GM19372 (cell line): ENCODE measurements at regions not wholly inside any gene's neighbourhood (a gene's known extent, or its start where the extent isn't known, plus 50 kb on each side); places are given as distances from the start of the nearest gene placed in this dataset.

Source experiments
- ATAC-seq: cut with Tn5 transposase; IDR thresholded peaks from one replicate; pipeline ENCODE4 v1.9.1; 2021; ENCODE audit warnings: mild to moderate bottlenecking, low read depth, moderate library complexity; ENCODE audit not compliant: unreplicated experiment

- no peak for ATAC-seq
Measured at GRCh38 chr4:4775493-4776004, 83.9 kb upstream of the MSX1 start.

GRCh38 chr4:4772534-4772933 lies 86.9 kb upstream of the MSX1 start:
- no peak for ATAC-seq

- ATAC-seq = no peak
Measured at GRCh38 chr4:4771160-4771559, 88.3 kb upstream of the MSX1 start.

GRCh38 chr4:4770610-4771009 lies 88.9 kb upstream of the MSX1 start:
- no peak for ATAC-seq

GRCh38 chr4:4766564-4766963 lies 92.9 kb upstream of the MSX1 start:
- ATAC-seq = no peak

GRCh38 chr4:4765811-4766210 lies 93.7 kb upstream of the MSX1 start:
- no peak for ATAC-seq

GRCh38 chr4:4764558-4764905 lies 94.9 kb upstream of the MSX1 start:
- no peak for ATAC-seq

GRCh38 chr4:4763822-4764557 lies 95.5 kb upstream of the MSX1 start:
- no peak for ATAC-seq

- ATAC-seq = peak; percentile 77
Measured at GRCh38 chr4:4762909-4763821, 96.3 kb upstream of the MSX1 start.

GRCh38 chr4:4762300-4762699 lies 97.2 kb upstream of the MSX1 start:
- no peak for ATAC-seq

GRCh38 chr4:4761128-4761982 lies 98.1 kb upstream of the MSX1 start:
- no peak for ATAC-seq

- ATAC-seq = no peak
Measured at GRCh38 chr4:4759883-4760282, 99.6 kb upstream of the MSX1 start.

- ATAC-seq = no peak
Measured at GRCh38 chr4:4759232-4759631, 100.2 kb upstream of the MSX1 start.

- ATAC-seq = peak; percentile 42
Measured at GRCh38 chr4:4758681-4759080, 100.8 kb upstream of the MSX1 start.

- ATAC-seq = no peak
Measured at GRCh38 chr4:4755306-4755705, 104.2 kb upstream of the MSX1 start.

GRCh38 chr4:4754641-4755040 lies 104.8 kb upstream of the MSX1 start:
- ATAC-seq = no peak

GRCh38 chr4:4753643-4754042 lies 105.8 kb upstream of the MSX1 start:
- ATAC-seq = no peak

- no peak for ATAC-seq
Measured at GRCh38 chr4:4752576-4753401, 106.7 kb upstream of the MSX1 start.

GRCh38 chr4:4752025-4752424 lies 107.4 kb upstream of the MSX1 start:
- ATAC-seq = no peak

- ATAC-seq = no peak
Measured at GRCh38 chr4:4750187-4750586, 109.3 kb upstream of the MSX1 start.
